ENCODE measurements at regions not wholly inside any gene's neighbourhood (a gene's known extent, or its start where the extent isn't known, plus 50 kb on each side); places are given as distances from the start of the nearest gene placed in this dataset.

DNA sequence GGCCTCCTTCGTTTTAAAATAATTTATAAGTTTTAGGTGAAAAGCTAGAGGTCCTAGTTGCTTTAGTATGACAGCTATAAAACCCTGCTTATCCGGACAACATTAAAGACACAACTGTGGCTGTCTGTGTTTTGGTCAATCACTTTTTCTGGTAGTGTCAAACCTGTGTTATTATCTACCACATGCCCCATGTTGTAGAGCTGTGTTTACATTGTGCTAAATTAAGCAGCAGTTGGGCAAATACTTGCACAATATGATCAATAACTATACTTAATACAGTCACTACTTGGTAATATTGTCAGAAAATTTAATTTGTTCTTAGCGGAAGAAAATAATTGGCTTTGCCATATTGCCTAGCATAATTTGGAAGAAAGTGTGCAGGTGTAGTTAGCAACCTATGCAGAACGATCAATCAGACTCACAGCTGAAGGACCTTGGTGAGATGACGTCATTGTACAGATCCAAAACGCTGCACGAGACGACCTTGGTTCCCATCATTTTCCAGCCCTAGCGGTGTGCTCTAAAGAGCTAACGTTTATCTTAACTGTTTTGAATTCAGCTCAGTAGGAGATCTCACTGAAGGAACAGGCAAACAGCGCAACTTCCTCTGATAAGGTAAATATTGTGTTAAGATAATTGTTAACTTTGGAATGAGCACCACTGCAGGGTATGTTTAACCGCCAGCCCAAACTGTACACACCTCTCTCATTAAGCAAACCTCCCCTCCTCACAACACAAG is 476.6 kb downstream of the IRS2 start:
- no peak for DNase-seq
- intact Hi-C loops (cut with DNase I): no loop called here
- 68 to 69% methylated on average over 12 of the region's 12 CpGs for WGBS, 2 donors
- Histone ChIP-seq H3K9me3 (no peaks in the 10 kb centered on the region), H3K27ac (no peak overlapping the region), H3K36me3 (no peaks in the 10 kb centered on the region), H3K4me3 (replicated peaks in 1 of 3) (no peak overlapping the region), H3K4me1 (no peaks in the 10 kb centered on the region), H3K27me3 (no peaks in the 10 kb centered on the region)
- TF ChIP-seq POLR2A (IDR thresholded peaks at IDR 0.05): no peak
- TF ChIP-seq, protein P1, sequence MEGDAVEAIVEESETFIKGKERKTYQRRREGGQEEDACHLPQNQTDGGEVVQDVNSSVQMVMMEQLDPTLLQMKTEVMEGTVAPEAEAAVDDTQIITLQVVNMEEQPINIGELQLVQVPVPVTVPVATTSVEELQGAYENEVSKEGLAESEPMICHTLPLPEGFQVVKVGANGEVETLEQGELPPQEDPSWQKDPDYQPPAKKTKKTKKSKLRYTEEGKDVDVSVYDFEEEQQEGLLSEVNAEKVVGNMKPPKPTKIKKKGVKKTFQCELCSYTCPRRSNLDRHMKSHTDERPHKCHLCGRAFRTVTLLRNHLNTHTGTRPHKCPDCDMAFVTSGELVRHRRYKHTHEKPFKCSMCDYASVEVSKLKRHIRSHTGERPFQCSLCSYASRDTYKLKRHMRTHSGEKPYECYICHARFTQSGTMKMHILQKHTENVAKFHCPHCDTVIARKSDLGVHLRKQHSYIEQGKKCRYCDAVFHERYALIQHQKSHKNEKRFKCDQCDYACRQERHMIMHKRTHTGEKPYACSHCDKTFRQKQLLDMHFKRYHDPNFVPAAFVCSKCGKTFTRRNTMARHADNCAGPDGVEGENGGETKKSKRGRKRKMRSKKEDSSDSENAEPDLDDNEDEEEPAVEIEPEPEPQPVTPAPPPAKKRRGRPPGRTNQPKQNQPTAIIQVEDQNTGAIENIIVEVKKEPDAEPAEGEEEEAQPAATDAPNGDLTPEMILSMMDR (IDR thresholded peaks at IDR 0.05): no peak

DNA sequence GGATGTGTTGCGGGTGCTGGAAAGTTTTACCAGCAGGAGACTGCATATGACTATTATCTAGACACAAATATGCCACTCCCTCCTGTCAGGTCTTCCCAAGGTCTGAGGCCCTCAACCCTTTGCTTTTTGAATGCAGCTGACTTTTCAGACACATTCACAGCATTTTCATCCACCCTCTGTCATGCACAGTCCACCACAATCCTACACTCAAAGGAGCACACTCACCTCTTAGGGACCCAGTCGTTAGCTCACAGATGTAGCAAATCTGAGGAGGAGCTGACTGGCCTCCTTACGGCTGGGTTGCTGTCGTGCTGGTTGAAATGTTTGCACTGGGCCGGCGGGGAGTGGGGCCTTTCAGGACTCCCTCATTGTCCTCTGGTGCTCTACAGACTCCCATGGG is 479.4 kb downstream of the IRS2 start:
- no peak for DNase-seq
- no peaks in the 10 kb centered on the region for H3K36me3 ChIP-seq
- H3K27me3 ChIP-seq: no peaks in the 10 kb centered on the region
- H3K4me1 ChIP-seq: no peaks in the 10 kb centered on the region
- TF ChIP-seq, protein P1 (IDR thresholded peaks at IDR 0.05): no peak
- TF ChIP-seq POLR2A (IDR thresholded peaks at IDR 0.05): no peak
- intact Hi-C loops (cut with DNase I): no loop called here
- H3K9me3 ChIP-seq: no peaks in the 10 kb centered on the region
- 58 to 68% methylated on average over 6 of the region's 6 CpGs for WGBS, 2 donors
- H3K27ac ChIP-seq: no peak overlapping the region
- no peak overlapping the region for H3K4me3 ChIP-seq (replicated peaks in 1 of 3)

DNA sequence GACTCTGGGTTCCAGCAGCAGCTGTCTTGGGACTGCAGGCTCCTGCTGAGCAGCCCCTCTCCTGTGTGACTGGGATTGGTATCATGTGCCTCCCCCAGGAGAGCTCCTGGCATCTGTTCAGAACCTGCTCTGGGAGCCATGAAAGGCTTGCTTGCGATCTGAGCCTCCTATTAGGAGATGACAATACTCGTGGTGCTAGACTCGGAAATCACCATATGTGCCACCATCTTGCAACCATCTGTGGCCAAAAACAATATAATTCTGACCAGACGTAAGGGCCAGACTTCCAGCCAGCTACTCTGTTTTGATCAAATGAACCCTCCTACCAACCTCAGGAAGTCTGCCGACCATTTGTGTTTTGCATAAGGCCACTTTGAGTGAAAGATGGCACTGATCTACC is 484.7 kb downstream of the IRS2 start:
- WGBS, 2 donors: 80 to 83% methylated on average over 5 of the region's 5 CpGs
- Histone ChIP-seq H3K9me3 (no peaks in the 10 kb centered on the region), H3K4me3 (replicated peaks in 1 of 3) (no peak overlapping the region), H3K4me1 (no peaks in the 10 kb centered on the region), H3K27me3 (no peaks in the 10 kb centered on the region), H3K27ac (no peak overlapping the region), H3K36me3 (no peaks in the 10 kb centered on the region)
- intact Hi-C loops (cut with DNase I): no loop called here
- TF ChIP-seq, protein P1 (IDR thresholded peaks at IDR 0.05): no peak
- TF ChIP-seq POLR2A (IDR thresholded peaks at IDR 0.05): no peak
- no peak for DNase-seq

DNA sequence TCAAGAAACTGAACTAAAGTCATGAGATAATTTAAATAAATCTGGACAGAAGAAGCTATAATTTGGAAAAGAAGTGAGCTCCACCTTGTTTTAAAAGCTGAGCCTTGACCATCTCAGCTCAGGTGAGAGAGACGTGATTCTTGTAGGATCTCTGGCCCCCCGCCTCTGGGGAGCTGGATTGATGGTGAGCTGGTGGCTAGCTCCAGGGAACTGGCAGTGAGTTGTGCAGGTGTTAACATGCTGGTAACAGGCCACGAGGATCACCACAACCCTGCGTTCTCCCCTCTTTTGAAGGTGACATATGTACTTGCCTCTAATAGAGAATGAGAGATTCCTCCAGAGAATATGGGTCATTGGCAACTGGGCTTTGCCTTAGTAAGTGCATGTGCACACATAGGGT is 485.1 kb downstream of the IRS2 start:
- WGBS, 2 donors: 85 to 89% methylated on average over 4 of the region's 4 CpGs
- Histone ChIP-seq H3K9me3 (no peaks in the 10 kb centered on the region), H3K27ac (no peak overlapping the region), H3K27me3 (no peaks in the 10 kb centered on the region), H3K36me3 (no peaks in the 10 kb centered on the region), H3K4me3 (replicated peaks in 1 of 3) (no peak overlapping the region), H3K4me1 (no peaks in the 10 kb centered on the region)
- TF ChIP-seq, protein P1 (IDR thresholded peaks at IDR 0.05): no peak
- no peak for TF ChIP-seq POLR2A (IDR thresholded peaks at IDR 0.05)
- DNase-seq: no peak
- intact Hi-C loops (cut with DNase I): no loop called here

DNA sequence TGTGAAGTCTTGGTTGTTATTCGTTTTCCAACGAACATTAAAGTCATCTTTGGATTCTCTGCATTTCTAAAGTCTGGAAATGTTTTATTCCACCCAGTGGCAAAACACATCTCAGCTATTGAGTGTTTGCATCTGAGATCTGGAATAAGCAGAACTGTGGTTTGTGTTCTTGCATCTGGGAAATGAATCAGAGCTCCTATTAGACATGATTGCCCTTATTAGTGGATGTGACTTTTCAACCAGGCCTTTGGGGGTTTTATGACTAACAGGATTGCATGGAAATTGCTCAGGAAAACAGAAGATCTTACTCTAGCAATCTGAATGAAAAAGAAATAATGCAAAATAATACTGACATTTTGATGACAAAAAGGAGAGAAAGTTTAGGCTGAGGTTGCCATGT is 488.8 kb downstream of the IRS2 start:
- Histone ChIP-seq H3K27ac (no peak overlapping the region), H3K36me3 (no peaks in the 10 kb centered on the region), H3K27me3 (no peaks in the 10 kb centered on the region), H3K9me3 (no peaks in the 10 kb centered on the region), H3K4me3 (replicated peaks in 1 of 3) (no peak overlapping the region), H3K4me1 (no peaks in the 10 kb centered on the region)
- intact Hi-C loops (cut with DNase I): no loop called here
- TF ChIP-seq, protein P1 (IDR thresholded peaks at IDR 0.05): no peak
- TF ChIP-seq POLR2A (IDR thresholded peaks at IDR 0.05): no peak
- DNase-seq: no peak
- WGBS, 2 donors: 76 to 91% methylated on average over 2 of the region's 2 CpGs
